IMR-90 (cell line): ENCODE measurements at regions not wholly inside any gene's neighbourhood (a gene's known extent, or its start where the extent isn't known, plus 50 kb on each side); places are given as distances from the start of the nearest gene placed in this dataset.

Source experiments
- ATAC-seq: fragments of 200-7000 bp; cut with Tn5 transposase; 2 replicates; pipeline ENCODE4 v1.9.1; 2020; ENCODE audit warnings: low read depth, mild to moderate bottlenecking, moderate library complexity
- BruUV-seq: library from RNA; stranded (reverse); fragments of 400-500 nt; replicated peaks from 2 replicates; lab custom pipeline; 2021; lab: Mats Ljungman, UMichigan
- CTCF ChIA-PET: fragments of 300-600 bp; formaldehyde crosslinking; extraction: SDS; loops from one replicate; lab custom pipeline; 2021; ENCODE audit warnings: antibody characterized with exemption; lab: Yijun Ruan, JAX
- POLR2A ChIA-PET: fragments of 300-600 bp; sonication (Branson Sonifier 250); formaldehyde crosslinking; loops from one replicate; lab custom pipeline; 2022; ENCODE audit warnings: antibody characterized with exemption; ENCODE audit not compliant: unreplicated experiment; lab: Charles Lee
- DNase-seq: peaks from one replicate; pipeline ENCODE4 v3.0.0; 2013
- H2AFZ ChIP-seq: replicated peaks from 2 replicates; pipeline ENCODE3; 2013; ENCODE audit warnings: low read length, mild to moderate bottlenecking; ENCODE audit not compliant: poor library complexity
- H2AK5ac ChIP-seq: 2 replicates; pipeline ENCODE4 v1.6.1; 2013; ENCODE audit warnings: low read depth, low read length, inconsistent platforms
- H2AK9ac ChIP-seq: replicated peaks from 2 replicates; pipeline ENCODE3; 2013; ENCODE audit warnings: mild to moderate bottlenecking, low read depth, low read length, moderate library complexity; ENCODE audit not compliant: poor library complexity
- H2BK120ac ChIP-seq: 2 replicates; pipeline ENCODE4 v1.6.1; 2013; ENCODE audit warnings: low read depth, low read length, inconsistent platforms
- H2BK15ac ChIP-seq: 3 replicates; pipeline ENCODE4 v1.6.1; 2013; ENCODE audit warnings: low read depth, low read length, inconsistent platforms
- H2BK20ac ChIP-seq: 2 replicates; pipeline ENCODE4 v1.6.1; 2013; ENCODE audit warnings: low read depth, mild to moderate bottlenecking, inconsistent platforms, low read length, moderate library complexity
- H2BK5ac ChIP-seq: 2 replicates; pipeline ENCODE4 v1.6.1; 2013; ENCODE audit warnings: mild to moderate bottlenecking, low read depth, low read length, inconsistent platforms; ENCODE audit not compliant: poor library complexity, severe bottlenecking
- H3K14ac ChIP-seq: replicated peaks from 2 replicates; pipeline ENCODE4 v1.6.1; 2013; ENCODE audit warnings: low read depth, low read length, inconsistent platforms
- H3K18ac ChIP-seq: 2 replicates; pipeline ENCODE4 v1.6.1; 2013; ENCODE audit warnings: low read depth, low read length, control low read depth
- H3K23ac ChIP-seq: 2 replicates; pipeline ENCODE4 v1.6.1; 2013; ENCODE audit warnings: low read depth, low read length, inconsistent platforms
- H3K27ac ChIP-seq: 2 replicates; pipeline ENCODE4 v1.5.1; 2013; ENCODE audit warnings: mild to moderate bottlenecking, control low read depth, low read length; ENCODE audit not compliant: insufficient read depth
- H3K27me3 ChIP-seq: 2 replicates; pipeline ENCODE4 v1.6.1; 2013; ENCODE audit warnings: low read length; ENCODE audit not compliant: control insufficient read depth, insufficient read depth
- H3K36me3 ChIP-seq: 2 replicates; pipeline ENCODE4 v1.6.1; 2013; ENCODE audit warnings: low read length, mixed read lengths; ENCODE audit not compliant: control insufficient read depth, insufficient read depth
- H3K4ac ChIP-seq: 2 replicates; pipeline ENCODE4 v1.6.1; 2013; ENCODE audit warnings: low read depth, low read length, inconsistent platforms
- H3K4me1 ChIP-seq: 2 replicates; pipeline ENCODE4 v1.6.1; 2013; ENCODE audit warnings: low read length, mixed read lengths; ENCODE audit not compliant: control insufficient read depth, insufficient read depth
- H3K4me2 ChIP-seq: 2 replicates; pipeline ENCODE4 v1.6.1; 2013; ENCODE audit warnings: low read depth, mild to moderate bottlenecking, control low read depth, low read length, moderate library complexity
- H3K4me3 ChIP-seq: 2 replicates; pipeline ENCODE4 v1.5.1; 2013; ENCODE audit warnings: low read depth, mild to moderate bottlenecking, control low read depth, low read length, moderate library complexity; ENCODE audit not compliant: insufficient read depth
- H3K56ac ChIP-seq: 2 replicates; pipeline ENCODE4 v1.6.1; 2013; ENCODE audit warnings: low read length, inconsistent platforms; ENCODE audit not compliant: insufficient read depth; ENCODE audit errors: extremely low read depth
- H3K79me1 ChIP-seq, 2 experiments: 2 replicates each; pipeline ENCODE4 v1.6.1; 2013; ENCODE audit warnings: low read length in 2 of 2, inconsistent platforms in 1 of 2, low read depth in 1 of 2
- H3K9ac ChIP-seq: 2 replicates; pipeline ENCODE4 v1.6.1; 2013; ENCODE audit warnings: low read depth, low read length, control low read depth
- H3K9me1 ChIP-seq: 2 replicates; pipeline ENCODE4 v1.6.1; 2013; ENCODE audit warnings: low read length, inconsistent platforms; ENCODE audit not compliant: insufficient read depth
- H3K9me3 ChIP-seq: 2 replicates; pipeline ENCODE4 v1.6.1; 2013; ENCODE audit warnings: low read length; ENCODE audit not compliant: control insufficient read depth, insufficient read depth
- H4K20me1 ChIP-seq: 2 replicates; pipeline ENCODE4 v1.6.1; 2013; ENCODE audit warnings: low read length, inconsistent platforms; ENCODE audit not compliant: insufficient read depth
- H4K5ac ChIP-seq: 2 replicates; pipeline ENCODE4 v1.6.1; 2013; ENCODE audit warnings: mild to moderate bottlenecking, low read depth, low read length, control low read depth
- H4K8ac ChIP-seq, 2 experiments: 2 replicates each; pipeline ENCODE4 v1.6.1; 2013; ENCODE audit warnings: low read depth in 2 of 2, low read length in 2 of 2, control low read depth in 1 of 2, inconsistent platforms in 1 of 2
- H4K91ac ChIP-seq: 2 replicates; pipeline ENCODE4 v1.6.1; 2013; ENCODE audit warnings: low read depth, low read length, inconsistent platforms; ENCODE audit not compliant: insufficient read depth
- BHLHE40 ChIP-seq: fragments of 150-350 bp; IDR thresholded peaks from 2 replicates; pipeline ENCODE4 v1.6.1; 2016; ENCODE audit warnings: mild to moderate bottlenecking, low read depth, low read length
- CEBPB ChIP-seq: IDR thresholded peaks from 2 replicates; pipeline ENCODE4 v1.6.1; 2012; ENCODE audit warnings: low read depth, low read length, improper control_type of control experiment
- CHD1 ChIP-seq: IDR thresholded peaks from 2 replicates; pipeline ENCODE4 v1.6.1; 2012; ENCODE audit warnings: low read depth, low read length, improper control_type of control experiment
- FOS ChIP-seq: fragments of 150-350 bp; IDR thresholded peaks from 2 replicates; pipeline ENCODE4 v1.6.1; 2016; ENCODE audit warnings: low read depth, low read length
- MAFK ChIP-seq: IDR thresholded peaks from 2 replicates; pipeline ENCODE4 v1.6.1; 2012; ENCODE audit warnings: low read depth, low read length, improper control_type of control experiment
- MAZ ChIP-seq: IDR thresholded peaks from 2 replicates; pipeline ENCODE4 v1.6.1; 2012; ENCODE audit warnings: low read depth, mild to moderate bottlenecking, low read length, improper control_type of control experiment, moderate library complexity, borderline replicate concordance
- MXI1 ChIP-seq: IDR thresholded peaks from 2 replicates; pipeline ENCODE4 v1.6.1; 2012; ENCODE audit warnings: low read depth, mild to moderate bottlenecking, low read length, moderate library complexity, borderline replicate concordance
- NFE2L2 ChIP-seq: fragments of 150-350 bp; IDR thresholded peaks from 2 replicates; pipeline ENCODE4 v1.6.1; 2016; ENCODE audit warnings: low read depth, mild to moderate bottlenecking, low read length
- POLR2A ChIP-seq: IDR thresholded peaks from 2 replicates; pipeline ENCODE4 v1.6.1; 2012; ENCODE audit warnings: mild to moderate bottlenecking, low read depth, low read length
- RAD21 ChIP-seq: IDR thresholded peaks from 2 replicates; pipeline ENCODE4 v1.6.1; 2012; ENCODE audit warnings: low read length, improper control_type of control experiment
- RCOR1 ChIP-seq: IDR thresholded peaks from 2 replicates; pipeline ENCODE4 v1.6.1; 2012; ENCODE audit warnings: mild to moderate bottlenecking, low read length, improper control_type of control experiment; ENCODE audit not compliant: insufficient replicate concordance
- RFX5 ChIP-seq: IDR thresholded peaks from 2 replicates; pipeline ENCODE4 v1.8.0; 2012; ENCODE audit warnings: low read depth, mild to moderate bottlenecking, low read length, moderate library complexity
- SMC3 ChIP-seq: fragments of 150-350 bp; IDR thresholded peaks from 2 replicates; pipeline ENCODE4 v1.6.1; 2016; ENCODE audit warnings: low read depth, mild to moderate bottlenecking, antibody characterized with exemption, low read length, moderate library complexity
- USF2 ChIP-seq: fragments of 150-350 bp; IDR thresholded peaks from 2 replicates; pipeline ENCODE4 v1.6.1; 2017; ENCODE audit warnings: mild to moderate bottlenecking, antibody characterized with exemption, low read length, low read depth
- WGBS, 2 experiments: methylation state at CpG; one replicate each; pipeline versions ENCODE4 v1.1.5 to v1.1.7; 2013; ENCODE audit warnings: missing lambda C conversion rate in 2 of 2; ENCODE audit not compliant: insufficient read length in 1 of 2; ENCODE audit errors: extremely low coverage in 2 of 2; 5-methylcytosine and 5-hydroxymethylcytosine counted together
- dilution Hi-C: fragments of 300-500 bp; cut with HindIII; formaldehyde crosslinking; loops from one replicate; pipeline ENCODE4 v1.14.3; 2018; ENCODE audit warnings: low sequenced_read_pairs; ENCODE audit not compliant: unreplicated experiment
- in situ Hi-C: fragments of 300-500 bp; cut with MboI; formaldehyde crosslinking; loops from 3 replicates; pipeline ENCODE4 v1.14.3; 2019; ENCODE audit warnings: low sequenced_read_pairs, inconsistent platforms, mixed read lengths
- intact Hi-C: fragments of 100-400 bp; cut with micrococcal nuclease; formaldehyde crosslinking; loops from 2 replicates; pipeline ENCODE4 v1.10.0; 2022
- TF ChIP-seq, protein P1 (sequence below): fragments of 150-350 bp; IDR thresholded peaks from 2 replicates; pipeline ENCODE4 v1.6.1; 2016; ENCODE audit warnings: low read depth, mild to moderate bottlenecking, low read length, moderate library complexity, borderline replicate concordance
- TF ChIP-seq, protein P2 (sequence below): conservative IDR thresholded peaks from 2 replicates; pipeline ENCODE4 v1.5.1; 2012; ENCODE audit warnings: mild to moderate bottlenecking, low read depth, low read length, improper control_type of control experiment

- DNase-seq (no peak), ATAC-seq (no peak)
- Histone ChIP-seq H3K4me3 (no peak overlapping the region), H3K18ac (no peak overlapping the region), H3K14ac (no peak overlapping the region), H3K27me3 (peaks cover 3% of the 10 kb centered on the region), H4K5ac (no peak overlapping the region), H4K91ac (no peak overlapping the region), H2BK20ac (no peak overlapping the region), H2AK9ac (no peak overlapping the region), H4K8ac (no peak overlapping the region), H2BK120ac (no peak overlapping the region), H3K4ac (no peak overlapping the region), H3K9me1 (no peaks in the 10 kb centered on the region), H3K56ac (no peak overlapping the region), H3K23ac (no peak overlapping the region), H3K79me1 (no peaks in the 10 kb centered on the region), H2BK5ac (no peak overlapping the region), H2BK15ac (no peak overlapping the region), H4K20me1 (no peaks in the 10 kb centered on the region), H3K27ac (no peak overlapping the region), H3K4me2 (no peak overlapping the region), H3K36me3 (no peaks in the 10 kb centered on the region), H3K4me1 (no peaks in the 10 kb centered on the region), H2AK5ac (no peak overlapping the region), H3K9ac (no peak overlapping the region), H3K9me3 (no peaks in the 10 kb centered on the region), H2AFZ (no peak overlapping the region)
- CTCF ChIA-PET: interaction anchor here (2.9 kb wide), 1 partner anchor 83 kb away, joined by 14 read pairs; no protein-coding TSS in a partner anchor
- in situ Hi-C loops (no loop called here), dilution Hi-C loops (no loop called here), intact Hi-C loops (no loop called here)
- no TSS peak for BruUV-seq
- POLR2A ChIA-PET: no interaction called here
- WGBS, 2 experiments: no CpG with 5 or more reads among the region's 4 CpGs
- TF ChIP-seq MXI1 (no peak), SMC3 (no peak), CHD1 (no peak), BHLHE40 (no peak), FOS (no peak), RCOR1 (no peak), USF2 (no peak), POLR2A (no peak), MAFK (no peak), RFX5 (no peak), RAD21 (no peak), NFE2L2 (no peak), CEBPB (no peak), MAZ (no peak)
- TF ChIP-seq, protein P1, sequence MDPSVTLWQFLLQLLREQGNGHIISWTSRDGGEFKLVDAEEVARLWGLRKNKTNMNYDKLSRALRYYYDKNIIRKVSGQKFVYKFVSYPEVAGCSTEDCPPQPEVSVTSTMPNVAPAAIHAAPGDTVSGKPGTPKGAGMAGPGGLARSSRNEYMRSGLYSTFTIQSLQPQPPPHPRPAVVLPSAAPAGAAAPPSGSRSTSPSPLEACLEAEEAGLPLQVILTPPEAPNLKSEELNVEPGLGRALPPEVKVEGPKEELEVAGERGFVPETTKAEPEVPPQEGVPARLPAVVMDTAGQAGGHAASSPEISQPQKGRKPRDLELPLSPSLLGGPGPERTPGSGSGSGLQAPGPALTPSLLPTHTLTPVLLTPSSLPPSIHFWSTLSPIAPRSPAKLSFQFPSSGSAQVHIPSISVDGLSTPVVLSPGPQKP: no peak
- TF ChIP-seq, protein P2, sequence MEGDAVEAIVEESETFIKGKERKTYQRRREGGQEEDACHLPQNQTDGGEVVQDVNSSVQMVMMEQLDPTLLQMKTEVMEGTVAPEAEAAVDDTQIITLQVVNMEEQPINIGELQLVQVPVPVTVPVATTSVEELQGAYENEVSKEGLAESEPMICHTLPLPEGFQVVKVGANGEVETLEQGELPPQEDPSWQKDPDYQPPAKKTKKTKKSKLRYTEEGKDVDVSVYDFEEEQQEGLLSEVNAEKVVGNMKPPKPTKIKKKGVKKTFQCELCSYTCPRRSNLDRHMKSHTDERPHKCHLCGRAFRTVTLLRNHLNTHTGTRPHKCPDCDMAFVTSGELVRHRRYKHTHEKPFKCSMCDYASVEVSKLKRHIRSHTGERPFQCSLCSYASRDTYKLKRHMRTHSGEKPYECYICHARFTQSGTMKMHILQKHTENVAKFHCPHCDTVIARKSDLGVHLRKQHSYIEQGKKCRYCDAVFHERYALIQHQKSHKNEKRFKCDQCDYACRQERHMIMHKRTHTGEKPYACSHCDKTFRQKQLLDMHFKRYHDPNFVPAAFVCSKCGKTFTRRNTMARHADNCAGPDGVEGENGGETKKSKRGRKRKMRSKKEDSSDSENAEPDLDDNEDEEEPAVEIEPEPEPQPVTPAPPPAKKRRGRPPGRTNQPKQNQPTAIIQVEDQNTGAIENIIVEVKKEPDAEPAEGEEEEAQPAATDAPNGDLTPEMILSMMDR: no peak
These were observed 111.6 kb upstream of the EEF1E1 start for GRCh38 chr6:8213995-8214394.
